H9 (cell line): ENCODE measurements at regions not wholly inside any gene's neighbourhood (a gene's known extent, or its start where the extent isn't known, plus 50 kb on each side); places are given as distances from the start of the nearest gene placed in this dataset.

Experiments
- DNase-seq: peaks from one replicate; pipeline ENCODE4 v3.0.0-alpha.2; 2017
- H2AFZ ChIP-seq: one replicate; pipeline ENCODE4 v1.6.1; 2013; ENCODE audit warnings: mild to moderate bottlenecking, low read length, control low read depth, moderate library complexity
- H2AK5ac ChIP-seq: 2 replicates; pipeline ENCODE4 v1.6.1; 2013; ENCODE audit warnings: low read length, control low read depth, mixed read lengths; ENCODE audit not compliant: insufficient read length
- H2BK120ac ChIP-seq: one replicate; pipeline ENCODE4 v1.6.1; 2013; ENCODE audit warnings: low read depth, mild to moderate bottlenecking, low read length, control low read depth, inconsistent platforms; ENCODE audit not compliant: poor library complexity, severe bottlenecking
- H2BK12ac ChIP-seq: 2 replicates; pipeline ENCODE4 v1.6.1; 2013; ENCODE audit warnings: low read length, control low read depth, mixed read lengths, low read depth; ENCODE audit not compliant: insufficient read length
- H2BK15ac ChIP-seq: 2 replicates; pipeline ENCODE4 v1.6.1; 2013; ENCODE audit warnings: low read depth, low read length, control low read depth
- H2BK20ac ChIP-seq: one replicate; pipeline ENCODE4 v1.6.1; 2013; ENCODE audit warnings: low read depth, mild to moderate bottlenecking, low read length, control low read depth, inconsistent platforms; ENCODE audit not compliant: poor library complexity, severe bottlenecking
- H2BK5ac ChIP-seq: 2 replicates; pipeline ENCODE4 v1.6.1; 2013; ENCODE audit warnings: low read length, control low read depth, mixed read lengths; ENCODE audit not compliant: insufficient read length
- H3K14ac ChIP-seq: 2 replicates; pipeline ENCODE4 v1.6.1; 2013; ENCODE audit warnings: low read length, control low read depth; ENCODE audit not compliant: insufficient read depth
- H3K18ac ChIP-seq: 2 replicates; pipeline ENCODE4 v1.6.1; 2013; ENCODE audit warnings: low read depth, mild to moderate bottlenecking, mixed read lengths, low read length, control low read depth; ENCODE audit not compliant: insufficient read length
- H3K23ac ChIP-seq: 2 replicates; pipeline ENCODE4 v1.6.1; 2013; ENCODE audit warnings: low read length, control low read depth, mixed read lengths, low read depth; ENCODE audit not compliant: insufficient read length
- H3K23me2 ChIP-seq: 2 replicates; pipeline ENCODE4 v1.6.1; 2013; ENCODE audit warnings: low read depth, mild to moderate bottlenecking, mixed read lengths, low read length, control low read depth; ENCODE audit not compliant: insufficient read length, poor library complexity, severe bottlenecking
- H3K27ac ChIP-seq: 2 replicates; pipeline ENCODE4 v1.5.1; 2013; ENCODE audit warnings: low read length, control low read depth, mixed read lengths, low read depth; ENCODE audit not compliant: insufficient read length
- H3K27me3 ChIP-seq: 2 replicates; pipeline ENCODE4 v1.6.1; 2013; ENCODE audit warnings: low read length, control low read depth, inconsistent platforms; ENCODE audit not compliant: insufficient read depth
- H3K4ac ChIP-seq: 2 replicates; pipeline ENCODE4 v1.6.1; 2013; ENCODE audit warnings: low read depth, mild to moderate bottlenecking, control low read depth, inconsistent platforms, low read length, moderate library complexity
- H3K4me1 ChIP-seq: 2 replicates; pipeline ENCODE4 v1.6.1; 2013; ENCODE audit warnings: low read length, control low read depth, inconsistent platforms; ENCODE audit not compliant: insufficient read depth
- H3K4me2 ChIP-seq: 2 replicates; pipeline ENCODE4 v1.6.1; 2013; ENCODE audit warnings: low read length, control low read depth, mixed read lengths; ENCODE audit not compliant: insufficient read length, insufficient read depth
- H3K56ac ChIP-seq: 2 replicates; pipeline ENCODE4 v1.6.1; 2013; ENCODE audit warnings: low read depth, mild to moderate bottlenecking, mixed read lengths, low read length, control low read depth; ENCODE audit not compliant: insufficient read length
- H3K79me1 ChIP-seq: 2 replicates; pipeline ENCODE4 v1.6.1; 2013; ENCODE audit warnings: low read depth, mild to moderate bottlenecking, moderate library complexity, low read length, control low read depth, inconsistent platforms; ENCODE audit not compliant: insufficient read depth, poor library complexity, severe bottlenecking
- H3K79me2 ChIP-seq: 2 replicates; pipeline ENCODE4 v1.6.1; 2013; ENCODE audit warnings: low read length, control low read depth, inconsistent platforms; ENCODE audit not compliant: insufficient read depth
- H3K9ac ChIP-seq: 2 replicates; pipeline ENCODE4 v1.6.1; 2013; ENCODE audit warnings: low read length, control low read depth, mixed read lengths; ENCODE audit not compliant: insufficient read length; ENCODE audit errors: extremely low read depth
- H3K9me3 ChIP-seq: one replicate; pipeline ENCODE4 v1.6.1; 2013; ENCODE audit warnings: low read depth, low read length, inconsistent platforms; ENCODE audit not compliant: control insufficient read depth
- H3T11ph ChIP-seq: one replicate; pipeline ENCODE4 v1.6.1; 2013; ENCODE audit warnings: mild to moderate bottlenecking, low read length, control low read depth, inconsistent platforms
- H4K20me1 ChIP-seq: one replicate; pipeline ENCODE4 v1.6.1; 2013; ENCODE audit not compliant: control insufficient read depth, insufficient read length, insufficient read depth
- H4K5ac ChIP-seq: 2 replicates; pipeline ENCODE4 v1.6.1; 2013; ENCODE audit warnings: low read depth, mild to moderate bottlenecking, mixed read lengths, low read length, control low read depth; ENCODE audit not compliant: insufficient read length
- H4K8ac ChIP-seq: replicated peaks from 2 replicates; pipeline ENCODE4 v1.6.1; 2013; ENCODE audit warnings: low read length, control low read depth, mixed read lengths, low read depth; ENCODE audit not compliant: insufficient read length
- H4K91ac ChIP-seq: 2 replicates; pipeline ENCODE4 v1.6.1; 2013; ENCODE audit warnings: low read depth, mild to moderate bottlenecking, moderate library complexity, mixed read lengths, low read length, control low read depth; ENCODE audit not compliant: insufficient read length
- H3K27ac Mint-ChIP-seq, 3 experiments: 2 replicates in 2 of 3; 3 replicates in 1 of 3; pipeline ENCODE4 v1.8.0; 2020 to 2021; ENCODE audit warnings: mixed read lengths in 3 of 3, mild to moderate bottlenecking in 1 of 3, moderate library complexity in 1 of 3
- H3K27me3 Mint-ChIP-seq: 2 replicates; pipeline ENCODE4 v1.8.0; 2021; ENCODE audit warnings: low read depth, mild to moderate bottlenecking, moderate library complexity, mixed read lengths
- H3K36me3 Mint-ChIP-seq, 3 experiments: 2 replicates in 2 of 3; 3 replicates in 1 of 3; pipeline ENCODE4 v1.8.0; 2020 to 2021; ENCODE audit warnings: low read depth in 3 of 3, mixed read lengths in 3 of 3; ENCODE audit not compliant: insufficient read depth in 1 of 3
- H3K4me1 Mint-ChIP-seq, 2 experiments: 2 replicates each; pipeline ENCODE4 v1.8.0; 2020; ENCODE audit warnings: mixed read lengths in 2 of 2
- H3K4me3 Mint-ChIP-seq, 2 experiments: 2 replicates in 1 of 2; 3 replicates in 1 of 2; pipeline ENCODE4 v1.8.0; 2020 to 2021; ENCODE audit warnings: mild to moderate bottlenecking in 2 of 2, mixed read lengths in 2 of 2, moderate library complexity in 1 of 2
- H3K9me3 Mint-ChIP-seq, 2 experiments: 2 replicates in 1 of 2; 3 replicates in 1 of 2; pipeline ENCODE4 v1.8.0; 2020; ENCODE audit warnings: mild to moderate bottlenecking in 2 of 2, mixed read lengths in 2 of 2, moderate library complexity in 1 of 2
- WGBS: extraction: QIAGEN DNeasy Blood & Tissue Kit; methylation state at CpG from one replicate; pipeline ENCODE4 v1.1.7; 2013; ENCODE audit warnings: missing lambda C conversion rate, low lambda C conversion rate, mixed read lengths; ENCODE audit not compliant: insufficient read length; ENCODE audit errors: extremely low coverage; 5-methylcytosine and 5-hydroxymethylcytosine counted together
- TF ChIP-seq, protein P1 (sequence below): fragments of 200-600 bp; sonication (generic); conservative IDR thresholded peaks from 3 replicates; pipeline ENCODE4 v1.8.0; 2021; ENCODE audit warnings: antibody characterized with exemption, mild to moderate bottlenecking

DNA sequence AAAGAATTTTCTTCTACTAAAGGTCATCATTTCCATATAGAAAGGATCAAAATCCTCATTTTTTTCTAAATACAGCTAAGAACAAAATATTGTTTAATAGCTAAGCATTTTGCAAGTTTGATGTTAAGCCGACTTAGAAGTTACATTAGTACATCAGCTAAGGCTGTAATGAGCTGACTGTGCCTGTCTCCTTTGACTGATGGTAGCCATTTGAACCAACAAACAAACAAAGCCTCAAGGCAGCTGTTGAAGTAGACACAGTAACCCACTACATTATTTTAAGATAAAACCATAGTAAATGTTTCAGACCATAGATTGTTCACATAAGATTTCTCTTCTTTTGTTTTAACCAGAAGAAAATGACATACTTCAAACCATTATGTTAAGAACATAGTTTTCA lies 210.9 kb upstream of the VSTM2A start:
- TF ChIP-seq, protein P1, sequence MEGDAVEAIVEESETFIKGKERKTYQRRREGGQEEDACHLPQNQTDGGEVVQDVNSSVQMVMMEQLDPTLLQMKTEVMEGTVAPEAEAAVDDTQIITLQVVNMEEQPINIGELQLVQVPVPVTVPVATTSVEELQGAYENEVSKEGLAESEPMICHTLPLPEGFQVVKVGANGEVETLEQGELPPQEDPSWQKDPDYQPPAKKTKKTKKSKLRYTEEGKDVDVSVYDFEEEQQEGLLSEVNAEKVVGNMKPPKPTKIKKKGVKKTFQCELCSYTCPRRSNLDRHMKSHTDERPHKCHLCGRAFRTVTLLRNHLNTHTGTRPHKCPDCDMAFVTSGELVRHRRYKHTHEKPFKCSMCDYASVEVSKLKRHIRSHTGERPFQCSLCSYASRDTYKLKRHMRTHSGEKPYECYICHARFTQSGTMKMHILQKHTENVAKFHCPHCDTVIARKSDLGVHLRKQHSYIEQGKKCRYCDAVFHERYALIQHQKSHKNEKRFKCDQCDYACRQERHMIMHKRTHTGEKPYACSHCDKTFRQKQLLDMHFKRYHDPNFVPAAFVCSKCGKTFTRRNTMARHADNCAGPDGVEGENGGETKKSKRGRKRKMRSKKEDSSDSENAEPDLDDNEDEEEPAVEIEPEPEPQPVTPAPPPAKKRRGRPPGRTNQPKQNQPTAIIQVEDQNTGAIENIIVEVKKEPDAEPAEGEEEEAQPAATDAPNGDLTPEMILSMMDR = no peak
- Mint-ChIP-seq H3K36me3 (no peaks in the 10 kb centered on the region), H3K4me3 (no peak overlapping the region), H3K27ac (no peak overlapping the region), H3K27me3 (peaks cover 15% of the 10 kb centered on the region), H3K9me3 (no peaks in the 10 kb centered on the region), H3K4me1 (peaks cover 20 to 21% of the 10 kb centered on the region in 2 experiments)
- no peak overlapping the region for H3T11ph ChIP-seq
- no peak overlapping the region for H3K4me2 ChIP-seq
- no CpG with 5 or more reads among the region's 1 CpG for WGBS
- H3K79me2 ChIP-seq = no peaks in the 10 kb centered on the region
- H3K23me2 ChIP-seq = no peaks in the 10 kb centered on the region
- H3K27ac ChIP-seq = no peak overlapping the region
- no peak overlapping the region for H2BK15ac ChIP-seq
- no peak overlapping the region for H3K23ac ChIP-seq
- H3K27me3 ChIP-seq = no peaks in the 10 kb centered on the region
- H3K18ac ChIP-seq = no peak overlapping the region
- H3K79me1 ChIP-seq = no peaks in the 10 kb centered on the region
- no peaks in the 10 kb centered on the region for H3K9me3 ChIP-seq
- no peaks in the 10 kb centered on the region; the same call in 1 of the 2 replicates for H3K4me1 ChIP-seq
- no peaks in the 10 kb centered on the region for H4K20me1 ChIP-seq
- no peak overlapping the region for H2AK5ac ChIP-seq
- H2BK5ac ChIP-seq = no peak overlapping the region
- no peak overlapping the region for H4K8ac ChIP-seq
- H4K5ac ChIP-seq = no peak overlapping the region
- H3K14ac ChIP-seq = no peak overlapping the region
- H3K9ac ChIP-seq = no peak overlapping the region
- no peak for DNase-seq
- no peak overlapping the region for H2BK12ac ChIP-seq
- no peak overlapping the region for H3K56ac ChIP-seq
- no peak overlapping the region for H2BK120ac ChIP-seq
- H2AFZ ChIP-seq = no peak overlapping the region
- no peak overlapping the region for H2BK20ac ChIP-seq
- H4K91ac ChIP-seq = no peak overlapping the region
- no peak overlapping the region for H3K4ac ChIP-seq
